K562 (cell line): ENCODE measurements at regions not wholly inside any gene's neighbourhood (a gene's known extent, or its start where the extent isn't known, plus 50 kb on each side); places are given as distances from the start of the nearest gene placed in this dataset.

Source experiments
- ATAC-seq: fragments of 200-7000 bp; cut with Tn5 transposase; 3 replicates; pipeline ENCODE4 v1.9.1; 2020; ENCODE audit warnings: moderate library complexity
- BruUV-seq: library from RNA; stranded (reverse); fragments of 400-500 nt; replicated peaks from 2 replicates; lab custom pipeline; 2021; lab: Mats Ljungman, UMichigan
- CTCF ChIA-PET: fragments of 300-600 bp; formaldehyde crosslinking; extraction: SDS; loops from one replicate; lab custom pipeline; 2021; ENCODE audit warnings: low intra/inter-chr PET ratio; lab: Yijun Ruan, JAX
- POLR2A ChIA-PET: fragments of 300-600, 350-650 bp; sonication (Branson Sonifier 250); formaldehyde crosslinking; extraction: SDS; loops from one replicate; lab custom pipeline; 2021; ENCODE audit warnings: antibody characterized with exemption, inconsistent platforms; lab: Yijun Ruan, JAX
- DNase-seq, 4 experiments: peaks; one replicate each; pipeline versions ENCODE4 v3.0.0 to v3.0.0-alpha.2; 2011 to 2018; ENCODE audit warnings: low spot score in 3 of 4, mixed read lengths in 3 of 4; ENCODE audit errors: extremely low read depth in 1 of 4
- FAIRE-seq: peaks from 2 replicates; lab custom pipeline; 2011; peaks lifted over from hg19 to GRCh38; lab: Jason Lieb, UNC
- H2AFZ ChIP-seq: 2 replicates; pipeline ENCODE4 v1.6.0; 2011; ENCODE audit warnings: low read depth, low read length, control low read depth, inconsistent platforms
- H3K27ac ChIP-seq: fragments of 200-600 bp; 3 replicates; pipeline ENCODE4 v1.8.0; 2011; ENCODE audit warnings: low read depth, mild to moderate bottlenecking, control low read depth, inconsistent platforms, low read length, moderate library complexity, mixed read lengths; ENCODE audit errors: extremely low read depth
- H3K27me3 ChIP-seq, 2 experiments: fragments of 300-600 bp in 1 of 2; 2 replicates in 1 of 2; 3 replicates in 1 of 2; pipeline versions ENCODE4 v1.6.0 to v1.8.0; 2011; ENCODE audit warnings: inconsistent platforms in 2 of 2, low read length in 2 of 2, mild to moderate bottlenecking in 1 of 2, mixed read lengths in 1 of 2, moderate library complexity in 1 of 2; ENCODE audit not compliant: control insufficient read depth in 2 of 2, insufficient read depth in 2 of 2
- H3K36me3 ChIP-seq: fragments of 300-600 bp; 3 replicates; pipeline ENCODE4 v1.8.0; 2011; ENCODE audit warnings: mild to moderate bottlenecking, low read length, inconsistent platforms; ENCODE audit not compliant: control insufficient read depth, insufficient read depth
- H3K4me1 ChIP-seq, 2 experiments: fragments of 200-600 bp in 1 of 2; replicated peaks in 1 of 2; 2 replicates in 1 of 2; 3 replicates in 1 of 2; pipeline versions ENCODE4 v1.5.1 to v1.8.0; 2011; ENCODE audit warnings: inconsistent platforms in 2 of 2, low read length in 2 of 2, mild to moderate bottlenecking in 1 of 2, mixed read lengths in 1 of 2, moderate library complexity in 1 of 2; ENCODE audit not compliant: control insufficient read depth in 2 of 2, insufficient read depth in 2 of 2
- H3K4me2 ChIP-seq: 2 replicates; pipeline ENCODE4 v1.6.1; 2011; ENCODE audit warnings: low read length, control low read depth, inconsistent platforms, mixed read lengths; ENCODE audit not compliant: insufficient read depth
- H3K4me3 ChIP-seq: fragments of 200-600 bp; sonication (generic), shearing (Covaris generic); 2 replicates; pipeline ENCODE4 v1.5.1; 2016; ENCODE audit warnings: control low read depth, inconsistent platforms
- H3K79me2 ChIP-seq: fragments of 200-600 bp; 3 replicates; pipeline ENCODE4 v1.8.0; 2011; ENCODE audit warnings: low read length, inconsistent platforms; ENCODE audit not compliant: control insufficient read depth, insufficient read depth
- H3K9ac ChIP-seq, 2 experiments: 2 replicates each; pipeline versions ENCODE4 v1.6.0 to v1.6.1; 2011; ENCODE audit warnings: low read depth in 2 of 2, low read length in 2 of 2, control low read depth in 1 of 2, inconsistent platforms in 1 of 2, mild to moderate bottlenecking in 1 of 2, mixed read lengths in 1 of 2; ENCODE audit not compliant: insufficient read depth in 1 of 2
- H3K9me1 ChIP-seq: one replicate; pipeline ENCODE4 v1.6.0; 2011; ENCODE audit warnings: inconsistent platforms, mild to moderate bottlenecking, low read length, moderate library complexity; ENCODE audit not compliant: control insufficient read depth, insufficient read depth
- H3K9me3 ChIP-seq: replicated peaks from 2 replicates; pipeline ENCODE4 v1.5.1; 2011; ENCODE audit warnings: low read depth, low read length, inconsistent platforms; ENCODE audit not compliant: control insufficient read depth, insufficient read depth
- H4K20me1 ChIP-seq: replicated peaks from 2 replicates; pipeline ENCODE4 v1.6.1; 2011; ENCODE audit warnings: low read length, inconsistent platforms, mixed read lengths; ENCODE audit not compliant: control insufficient read depth, insufficient read depth
- AFF1 ChIP-seq, 2 experiments: fragments of 450-650 bp; IDR thresholded peaks; 2 replicates each; pipeline ENCODE4 v1.6.1; 2018; ENCODE audit warnings: mild to moderate bottlenecking in 2 of 2, low read depth in 1 of 2; ENCODE audit not compliant: partially characterized antibody in 2 of 2
- BCOR ChIP-seq: fragments of 450-650 bp; IDR thresholded peaks from 2 replicates; pipeline ENCODE4 v1.6.1; 2016
- ELK3 ChIP-seq: fragments of 450-650 bp; formaldehyde crosslinking; IDR thresholded peaks from 2 replicates; pipeline ENCODE4 v1.4.0; 2020; ENCODE audit warnings: mild to moderate bottlenecking
- ETV6 ChIP-seq, 3 experiments: fragments of 150-350 bp in 1 of 3; sonication (generic) in 1 of 3; formaldehyde crosslinking in 1 of 3; IDR thresholded peaks; 2 replicates each; pipeline versions ENCODE4 v1.6.1 to v1.8.0; 2014 to 2022; ENCODE audit warnings: borderline replicate concordance in 2 of 3, low read depth in 2 of 3, antibody characterized with exemption in 1 of 3, low read length in 1 of 3, mild to moderate bottlenecking in 1 of 3, missing genetic modification reagents in 1 of 3
- KDM2B ChIP-seq: fragments of 250-450 bp; sonication (Bioruptor Pico); IDR thresholded peaks from 2 replicates; pipeline ENCODE4 v1.8.0; 2021; ENCODE audit warnings: mild to moderate bottlenecking, moderate library complexity
- TAF15 ChIP-seq: fragments of 200-400 bp; formaldehyde crosslinking; IDR thresholded peaks from 2 replicates; pipeline ENCODE4 v1.6.1; 2017; ENCODE audit warnings: mild to moderate bottlenecking, low read depth, low read length, moderate library complexity
- WHSC1 ChIP-seq: IDR thresholded peaks from one replicate; pipeline ENCODE4 v1.6.1; 2012; ENCODE audit warnings: low read length, control low read depth, inconsistent platforms
- WGBS: fragments of 100-300 bp; shearing (Covaris generic); methylation state at CpG from one replicate; pipeline ENCODE4 v1.1.6; 2016; ENCODE audit warnings: low coverage, mixed read lengths; ENCODE audit not compliant: insufficient coverage; ENCODE audit errors: missing lambda C conversion rate; 5-methylcytosine and 5-hydroxymethylcytosine counted together
- in situ Hi-C: fragments of 300-500 bp; cut with MboI; formaldehyde crosslinking; loops from 4 replicates; pipeline ENCODE4 v1.15.0; 2018; ENCODE audit warnings: inconsistent platforms, mixed read lengths
- intact Hi-C: fragments of 100-400 bp; cut with micrococcal nuclease; formaldehyde crosslinking; loops from 2 replicates; pipeline ENCODE4 v1.14.2; 2022

DNA sequence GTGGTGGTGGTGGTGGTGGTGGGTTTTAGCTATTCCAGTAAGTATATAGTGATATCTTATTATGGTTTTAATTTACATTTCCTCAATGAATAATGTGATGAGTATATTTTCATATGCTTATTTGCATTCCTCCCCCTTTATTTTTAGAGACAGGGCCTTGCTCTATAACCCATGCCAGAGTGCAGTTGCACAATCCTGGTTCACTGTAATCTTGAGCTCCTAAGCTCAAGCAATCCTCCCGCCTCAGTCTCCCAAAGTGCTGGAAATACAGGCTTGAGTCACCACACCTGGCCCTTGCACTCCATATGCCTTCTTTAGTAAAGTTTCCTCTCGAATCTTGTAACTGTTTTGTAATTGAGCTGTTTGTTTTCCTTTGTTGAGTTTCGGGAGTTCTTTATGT, 577.7 kb upstream of the AUTS2 start:
- no peaks in the 10 kb centered on the region for H3K9me3 ChIP-seq
- in situ Hi-C loops (no loop called here), intact Hi-C loops (no loop called here)
- no peak overlapping the region for H2AFZ ChIP-seq
- no peak for ATAC-seq
- H3K9ac ChIP-seq: no peak overlapping the region
- no peaks in the 10 kb centered on the region for H4K20me1 ChIP-seq
- POLR2A ChIA-PET: no interaction called here
- 0% methylated on average over 3 of the region's 3 CpGs for WGBS
- H3K4me2 ChIP-seq: no peak overlapping the region
- H3K9me1 ChIP-seq: no peaks in the 10 kb centered on the region
- H3K36me3 ChIP-seq: no peaks in the 10 kb centered on the region
- no peak for DNase-seq
- H3K4me1 ChIP-seq: no peaks in the 10 kb centered on the region
- BruUV-seq: no TSS peak
- TF ChIP-seq BCOR: no peak
- no peak for TF ChIP-seq ETV6 (IDR thresholded peaks at IDR 0.05; ENCODE audit: borderline replicate concordance in 1 of 2, low read depth in 2 of 2, low read length in 1 of 2)
- TF ChIP-seq ETV6 (CRISPR knock-in tag; IDR thresholded peaks at IDR 0.05; ENCODE audit: borderline replicate concordance): no peak
- TF ChIP-seq AFF1 (IDR thresholded peaks at IDR 0.05; ENCODE audit: low read depth in 1 of 2, partially characterized antibody in 2 of 2): no peak
- TF ChIP-seq WHSC1: no peak
- TF ChIP-seq ELK3 (CRISPR knock-in tag): no peak
- no peak for TF ChIP-seq KDM2B (CRISPR knock-in tag)
- TF ChIP-seq TAF15: no peak
- no peaks in the 10 kb centered on the region for H3K27me3 ChIP-seq
- H3K79me2 ChIP-seq: no peaks in the 10 kb centered on the region
- CTCF ChIA-PET: no interaction called here
- no peak overlapping the region for H3K27ac ChIP-seq
- no peak overlapping the region for H3K4me3 ChIP-seq
- FAIRE-seq: no peak
